Stomach (tissue), 8 donors: ENCODE measurements at regions not wholly inside any gene's neighbourhood (a gene's known extent, or its start where the extent isn't known, plus 50 kb on each side); places are given as distances from the start of the nearest gene placed in this dataset.

Experiments
- DNase-seq, 2 donors: peaks; one replicate each; pipeline versions ENCODE4 v3.0.0 to v3.0.0-alpha.2; 2013 to 2019
- H3K27ac ChIP-seq, 5 donors: fragments of 200-600 bp in 4 of 5; sonication (generic) in 4 of 5; one replicate each; pipeline ENCODE4 v1.5.1; 2013 to 2019; ENCODE audit warnings: mild to moderate bottlenecking in 1 of 5, moderate library complexity in 1 of 5
- H3K27me3 ChIP-seq, 3 donors: fragments of 200-600 bp; sonication (generic); one replicate each; pipeline ENCODE4 v1.5.1; 2017 to 2019; ENCODE audit warnings: mixed run types in 1 of 3
- H3K36me3 ChIP-seq, 4 donors: fragments of 200-600 bp; sonication (generic); 1 replicate in 3 of 4; 2 replicates in 1 of 4; pipeline ENCODE4 v1.5.1; 2016 to 2019
- H3K4me1 ChIP-seq, 4 donors: fragments of 200-600 bp; sonication (generic); one replicate each; pipeline ENCODE4 v1.5.1; 2016 to 2019
- H3K4me3 ChIP-seq, 4 donors: fragments of 200-600 bp; sonication (generic) in 3 of 4; one replicate each; pipeline ENCODE4 v1.5.1; 2016 to 2019; ENCODE audit warnings: mild to moderate bottlenecking in 1 of 4
- H3K9me3 ChIP-seq, 4 donors: fragments of 200-600 bp; sonication (generic); one replicate each; pipeline ENCODE4 v1.5.1; 2016 to 2019
- EP300 ChIP-seq: sonication (generic); formaldehyde crosslinking; IDR thresholded peaks from one replicate; pipeline ENCODE4 v1.6.1; 2017; ENCODE audit warnings: antibody characterized with exemption
- POLR2A ChIP-seq, 4 donors: fragments of 450-650 bp; IDR thresholded peaks; one replicate each; pipeline ENCODE4 v1.6.1; 2016; ENCODE audit warnings: antibody characterized with exemption in 4 of 4, control low read depth in 2 of 4, mild to moderate bottlenecking in 1 of 4, moderate library complexity in 1 of 4
- POLR2AphosphoS5 ChIP-seq, 3 donors: sonication (generic); formaldehyde crosslinking; IDR thresholded peaks; one replicate each; pipeline ENCODE4 v1.6.1; 2016; ENCODE audit warnings: antibody characterized with exemption in 3 of 3
- WGBS, 5 donors: extraction: QIAGEN DNeasy Blood & Tissue Kit in 3 of 5; methylation state at CpG; one replicate each; pipeline versions ENCODE4 v1.1.5 to v1.1.7; 2013 to 2018; 5-methylcytosine and 5-hydroxymethylcytosine counted together
- intact Hi-C: fragments of 100-400 bp; cut with DNase I; formaldehyde crosslinking; loops from one replicate; pipeline ENCODE4 v1.15.1; 2023; ENCODE audit warnings: low total_unique reads
- TF ChIP-seq, protein P1 (sequence below), 7 experiments: fragments of 450-650 bp in 4 of 7; fragments of 200-600 bp in 3 of 7; sonication (generic) in 3 of 7; IDR thresholded peaks; one replicate each; pipeline ENCODE4 v1.5.1; 2016 to 2019; ENCODE audit warnings: antibody characterized with exemption in 7 of 7, control low read depth in 2 of 7, mild to moderate bottlenecking in 1 of 7
- donor health status: healthy with polysubstance abuse.
- donor health status: Bipolar disorder and iron deficiency.
- donor health status: healthy.

DNA sequence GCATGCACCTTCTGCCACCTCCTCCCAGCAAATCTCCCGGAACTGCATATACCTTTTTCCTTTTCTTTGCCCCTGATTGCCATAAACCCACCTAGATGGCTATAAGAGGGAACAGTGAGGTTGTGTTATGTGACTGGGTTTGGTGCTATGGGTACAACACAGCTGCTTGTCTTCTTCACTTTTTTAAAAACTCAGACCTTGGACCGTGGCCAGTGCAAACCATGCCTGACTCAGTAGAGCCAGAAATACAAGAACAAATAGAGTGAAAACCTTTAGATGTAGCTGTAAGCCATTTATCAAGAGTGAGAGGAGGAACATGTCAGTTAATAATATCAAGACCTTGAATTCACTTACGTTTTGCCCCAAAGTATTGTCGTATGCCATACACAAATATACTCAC lies 267.4 kb upstream of the CHAC2 start:
- H3K9me3 ChIP-seq, result no peaks in the 10 kb centered on the region
- H3K4me1 ChIP-seq, result peaks cover 0 to 42% (median 20%) of the 10 kb centered on the region in 4 donors
- TF ChIP-seq POLR2AphosphoS5 (IDR thresholded peaks at IDR 0.05) (no peak), POLR2A (IDR thresholded peaks at IDR 0.05) (no peak), EP300 (no peak)
- TF ChIP-seq, protein P1, sequence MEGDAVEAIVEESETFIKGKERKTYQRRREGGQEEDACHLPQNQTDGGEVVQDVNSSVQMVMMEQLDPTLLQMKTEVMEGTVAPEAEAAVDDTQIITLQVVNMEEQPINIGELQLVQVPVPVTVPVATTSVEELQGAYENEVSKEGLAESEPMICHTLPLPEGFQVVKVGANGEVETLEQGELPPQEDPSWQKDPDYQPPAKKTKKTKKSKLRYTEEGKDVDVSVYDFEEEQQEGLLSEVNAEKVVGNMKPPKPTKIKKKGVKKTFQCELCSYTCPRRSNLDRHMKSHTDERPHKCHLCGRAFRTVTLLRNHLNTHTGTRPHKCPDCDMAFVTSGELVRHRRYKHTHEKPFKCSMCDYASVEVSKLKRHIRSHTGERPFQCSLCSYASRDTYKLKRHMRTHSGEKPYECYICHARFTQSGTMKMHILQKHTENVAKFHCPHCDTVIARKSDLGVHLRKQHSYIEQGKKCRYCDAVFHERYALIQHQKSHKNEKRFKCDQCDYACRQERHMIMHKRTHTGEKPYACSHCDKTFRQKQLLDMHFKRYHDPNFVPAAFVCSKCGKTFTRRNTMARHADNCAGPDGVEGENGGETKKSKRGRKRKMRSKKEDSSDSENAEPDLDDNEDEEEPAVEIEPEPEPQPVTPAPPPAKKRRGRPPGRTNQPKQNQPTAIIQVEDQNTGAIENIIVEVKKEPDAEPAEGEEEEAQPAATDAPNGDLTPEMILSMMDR (IDR thresholded peaks at IDR 0.05), result no peak
- H3K27me3 ChIP-seq, result no peaks in the 10 kb centered on the region
- 58 to 74% (median 64%) methylated on average over 4 of the region's 4 CpGs for WGBS, 5 donors
- no peaks in the 10 kb centered on the region for H3K36me3 ChIP-seq
- H3K27ac ChIP-seq, result no peak overlapping the region
- H3K4me3 ChIP-seq, result no peak overlapping the region
- peak in 1 of 2 donors; percentile 11 for DNase-seq
- intact Hi-C loops, result no loop called here

DNA sequence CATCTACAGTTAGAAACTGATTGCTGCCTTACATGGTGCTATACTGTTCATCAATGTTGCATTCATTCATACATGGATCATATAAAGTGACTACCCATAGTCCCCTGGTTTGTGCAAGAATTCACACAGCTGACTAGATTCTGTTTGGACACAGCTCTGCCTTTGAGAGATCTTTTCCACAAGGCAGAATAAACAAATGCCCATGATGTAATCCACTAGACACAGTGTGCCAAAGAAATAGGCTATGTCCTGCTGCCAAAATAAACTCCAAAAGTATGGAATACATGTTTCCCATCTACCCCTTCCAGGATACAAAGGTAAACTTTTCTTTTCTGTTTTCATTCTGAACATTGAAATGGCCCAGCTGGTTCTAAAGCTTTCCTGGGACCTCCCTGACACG lies 269.4 kb upstream of the CHAC2 start:
- Histone ChIP-seq H3K9me3 (no peaks in the 10 kb centered on the region), H3K4me1 (peaks cover 0 to 42% (median 20%) of the 10 kb centered on the region in 4 donors), H3K4me3 (no peak overlapping the region), H3K27ac (peak overlapping the region in 4 of 5 donors; percentile 38 to 71 (median 53)), H3K36me3 (no peaks in the 10 kb centered on the region), H3K27me3 (no peaks in the 10 kb centered on the region)
- TF ChIP-seq POLR2AphosphoS5 (IDR thresholded peaks at IDR 0.05) (peak in 2 of 3 donors; percentile 22 to 49), EP300 (no peak), POLR2A (IDR thresholded peaks at IDR 0.05) (no peak)
- TF ChIP-seq, protein P1 (IDR thresholded peaks at IDR 0.05), result no peak
- intact Hi-C loops, result no loop called here
- DNase-seq, result peak in 1 of 2 donors; percentile 36
- WGBS, 5 donors, result 19 to 44% (median 22%) methylated on average over 1 of the region's 1 CpG

DNA sequence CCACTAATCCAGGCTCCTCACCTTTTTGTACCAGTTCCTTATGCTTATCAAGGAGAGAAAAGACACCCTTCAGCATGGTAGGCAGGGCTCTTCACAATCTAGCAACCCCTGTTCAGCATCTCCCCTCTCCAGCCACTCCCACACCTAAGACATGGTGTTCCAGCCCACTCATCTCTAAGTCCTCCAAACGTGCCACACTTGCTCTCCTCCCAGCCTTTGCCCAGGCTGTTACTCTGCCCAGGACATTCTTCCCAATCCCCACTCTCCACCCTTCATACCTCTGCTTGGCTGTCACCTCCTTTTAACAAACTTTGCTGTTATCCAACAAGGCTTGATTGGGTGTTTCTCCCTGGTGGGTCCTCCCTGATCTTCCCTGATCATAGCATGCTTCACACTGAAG lies 270.6 kb upstream of the CHAC2 start:
- intact Hi-C loops, result no loop called here
- H3K27me3 ChIP-seq, result no peaks in the 10 kb centered on the region
- 29 to 48% (median 41%) methylated on average over 1 of the region's 1 CpG for WGBS, 5 donors
- H3K4me1 ChIP-seq, result peaks cover 0 to 42% (median 20%) of the 10 kb centered on the region in 4 donors
- H3K36me3 ChIP-seq, result no peaks in the 10 kb centered on the region
- no peak overlapping the region for H3K4me3 ChIP-seq
- H3K9me3 ChIP-seq, result no peaks in the 10 kb centered on the region
- TF ChIP-seq POLR2A (IDR thresholded peaks at IDR 0.05), result no peak
- TF ChIP-seq EP300, result no peak
- TF ChIP-seq POLR2AphosphoS5 (IDR thresholded peaks at IDR 0.05), result no peak
- TF ChIP-seq, protein P1 (IDR thresholded peaks at IDR 0.05), result no peak
- peak overlapping the region in 1 of 5 donors; percentile 71 for H3K27ac ChIP-seq
- DNase-seq, result no peak

DNA sequence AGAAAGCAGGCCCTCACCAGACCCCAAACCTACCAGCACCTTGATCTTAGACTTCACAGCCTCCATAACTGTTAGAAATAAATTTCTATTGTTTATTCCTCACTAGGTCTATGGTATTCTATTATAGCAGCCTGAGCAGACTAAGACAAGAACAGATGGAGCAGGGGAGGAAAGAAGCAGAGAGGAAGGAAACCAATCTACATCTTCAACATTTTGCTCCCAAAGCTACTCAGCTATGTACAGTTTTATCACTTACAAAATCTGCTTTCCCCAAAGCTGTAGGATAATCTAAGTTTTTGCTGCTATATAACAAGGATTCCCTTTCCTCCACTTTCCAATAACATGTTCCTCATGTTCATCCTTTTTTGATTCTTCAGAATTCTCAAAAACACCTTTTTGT lies 274.4 kb upstream of the CHAC2 start:
- no peaks in the 10 kb centered on the region for H3K9me3 ChIP-seq
- DNase-seq, result no peak
- intact Hi-C loops, result no loop called here
- TF ChIP-seq POLR2AphosphoS5 (IDR thresholded peaks at IDR 0.05), result no peak
- TF ChIP-seq POLR2A (IDR thresholded peaks at IDR 0.05), result no peak
- TF ChIP-seq, protein P1 (IDR thresholded peaks at IDR 0.05), result no peak
- no peak for TF ChIP-seq EP300
- H3K4me1 ChIP-seq, result peaks cover 0 to 29% (median 9%) of the 10 kb centered on the region in 4 donors
- H3K27ac ChIP-seq, result no peak overlapping the region
- no peaks in the 10 kb centered on the region for H3K36me3 ChIP-seq
- H3K27me3 ChIP-seq, result no peaks in the 10 kb centered on the region
- no peak overlapping the region for H3K4me3 ChIP-seq
